ENCODE measurements at regions not wholly inside any gene's neighbourhood (a gene's known extent, or its start where the extent isn't known, plus 50 kb on each side); places are given as distances from the start of the nearest gene placed in this dataset.

DNA sequence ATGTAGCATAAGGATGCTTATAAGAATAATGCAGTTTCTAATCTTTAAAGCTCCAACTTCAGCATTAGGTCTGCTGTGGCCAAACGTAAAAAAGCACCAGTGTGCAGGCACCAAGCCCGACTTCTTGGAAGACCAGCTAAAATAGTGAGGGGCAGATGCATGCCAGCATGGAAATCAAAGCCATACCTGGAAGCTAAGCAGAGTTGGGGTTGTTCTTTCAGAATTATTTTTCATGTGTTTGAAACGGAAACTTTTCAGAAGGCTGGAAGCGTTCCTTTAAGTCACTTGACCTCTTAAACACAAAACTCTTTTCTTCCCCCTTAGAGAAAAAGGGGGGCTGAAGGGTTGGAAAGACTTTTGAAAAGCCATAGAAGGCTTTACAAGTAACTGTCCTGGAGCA, 329.2 kb upstream of the C1orf87 start:
- Histone ChIP-seq H3K9me3 (ENCODE audit: control insufficient read depth, low read length) (no peaks in the 10 kb centered on the region), H3K4me1 (ENCODE audit: control insufficient read depth, insufficient read depth, low read length, poor library complexity, severe bottlenecking) (no peaks in the 10 kb centered on the region), H3K4me3 (ENCODE audit: insufficient read depth, low read depth, low read length, poor library complexity, severe bottlenecking) (no peak overlapping the region), H3K36me3 (ENCODE audit: control insufficient read depth, insufficient read depth, low read length) (no peaks in the 10 kb centered on the region), H3K27ac (ENCODE audit: insufficient read depth, low read length, poor library complexity, severe bottlenecking) (no peak overlapping the region), H3K27me3 (replicated peaks; ENCODE audit: control insufficient read depth, insufficient read depth, low read length, poor library complexity, severe bottlenecking) (no peaks in the 10 kb centered on the region)
- DNase-seq, result no peak

DNA sequence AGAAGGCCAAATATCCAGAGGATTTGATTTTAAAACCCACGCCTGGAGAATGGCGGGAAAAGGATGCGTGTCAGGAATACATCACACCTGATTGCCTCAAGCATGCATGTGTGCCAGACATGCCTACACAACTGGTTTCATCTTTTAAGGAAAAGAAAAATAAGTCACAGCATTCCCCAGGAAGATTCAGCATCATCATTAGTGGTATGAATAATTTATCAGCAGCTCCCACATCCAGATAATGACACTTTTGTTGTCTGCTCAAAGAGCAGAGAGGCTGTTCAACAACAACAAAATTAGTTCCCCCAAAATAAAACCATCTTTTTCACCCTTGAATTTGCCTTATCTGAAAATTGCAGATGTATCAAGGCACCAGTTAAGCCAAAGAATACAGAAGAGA, 328.6 kb upstream of the C1orf87 start:
- Histone ChIP-seq H3K27me3 (replicated peaks; ENCODE audit: control insufficient read depth, insufficient read depth, low read length, poor library complexity, severe bottlenecking) (no peaks in the 10 kb centered on the region), H3K9me3 (ENCODE audit: control insufficient read depth, low read length) (no peaks in the 10 kb centered on the region), H3K27ac (ENCODE audit: insufficient read depth, low read length, poor library complexity, severe bottlenecking) (no peak overlapping the region), H3K36me3 (ENCODE audit: control insufficient read depth, insufficient read depth, low read length) (no peaks in the 10 kb centered on the region), H3K4me3 (ENCODE audit: insufficient read depth, low read depth, low read length, poor library complexity, severe bottlenecking) (no peak overlapping the region), H3K4me1 (ENCODE audit: control insufficient read depth, insufficient read depth, low read length, poor library complexity, severe bottlenecking) (no peaks in the 10 kb centered on the region)
- DNase-seq, result no peak

DNA sequence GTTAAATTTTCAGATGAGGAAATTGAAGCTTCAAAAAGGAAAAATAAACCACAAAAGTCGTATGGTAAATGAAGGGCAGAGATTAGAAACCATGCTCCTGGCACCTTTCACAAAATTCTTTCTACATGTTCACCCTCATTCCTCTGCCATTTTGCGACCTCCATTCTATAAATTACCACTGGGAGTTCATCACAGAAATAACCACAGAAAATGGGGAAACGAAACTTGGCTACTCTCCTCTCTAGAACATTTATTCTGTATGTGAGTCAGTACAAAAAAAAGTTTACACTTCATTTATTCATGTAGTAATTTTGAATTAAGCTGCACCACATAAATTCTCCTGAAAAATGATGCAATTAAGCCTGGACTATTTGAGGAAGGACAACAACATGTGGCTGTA, 320.9 kb upstream of the C1orf87 start:
- Histone ChIP-seq H3K27me3 (replicated peaks; ENCODE audit: control insufficient read depth, insufficient read depth, low read length, poor library complexity, severe bottlenecking) (no peaks in the 10 kb centered on the region), H3K4me1 (ENCODE audit: control insufficient read depth, insufficient read depth, low read length, poor library complexity, severe bottlenecking) (no peaks in the 10 kb centered on the region), H3K27ac (ENCODE audit: insufficient read depth, low read length, poor library complexity, severe bottlenecking) (no peak overlapping the region), H3K4me3 (ENCODE audit: insufficient read depth, low read depth, low read length, poor library complexity, severe bottlenecking) (no peak overlapping the region), H3K9me3 (ENCODE audit: control insufficient read depth, low read length) (no peaks in the 10 kb centered on the region), H3K36me3 (ENCODE audit: control insufficient read depth, insufficient read depth, low read length) (no peaks in the 10 kb centered on the region)
- no peak for DNase-seq

DNA sequence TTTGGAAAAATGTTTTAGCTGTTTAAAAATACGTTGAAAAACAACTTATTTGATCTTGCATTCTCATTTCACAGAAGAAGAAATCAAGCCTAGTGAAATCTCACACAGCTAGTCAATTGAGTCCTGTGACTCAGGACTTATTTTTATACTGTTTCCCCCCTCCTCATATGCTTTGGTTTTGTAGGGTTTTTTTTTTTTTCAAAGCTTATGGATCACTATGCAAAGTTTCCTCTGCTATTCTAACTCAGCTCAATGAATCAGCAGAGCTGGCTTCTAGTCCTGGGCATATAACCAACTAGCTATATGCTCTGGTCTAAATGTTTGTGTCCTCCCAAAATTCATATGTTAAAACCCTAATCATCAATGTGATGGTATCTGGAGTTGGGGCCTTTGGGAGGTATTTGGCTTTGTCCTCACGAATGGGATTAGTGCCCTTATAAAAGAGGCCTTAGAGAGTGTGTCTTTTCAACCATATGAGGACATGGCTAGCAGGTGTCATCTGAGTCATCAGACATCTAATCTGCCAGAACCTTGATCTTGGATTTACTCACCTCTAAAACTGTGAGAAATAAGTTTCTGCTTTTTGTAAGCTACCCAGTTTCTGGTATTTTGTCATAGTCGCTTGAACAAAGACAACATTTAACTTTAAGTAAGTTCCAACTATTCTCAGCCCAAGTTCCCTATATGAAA, 317.2 kb upstream of the C1orf87 start:
- Histone ChIP-seq H3K36me3 (ENCODE audit: control insufficient read depth, insufficient read depth, low read length) (no peaks in the 10 kb centered on the region), H3K9me3 (ENCODE audit: control insufficient read depth, low read length) (no peaks in the 10 kb centered on the region), H3K4me1 (ENCODE audit: control insufficient read depth, insufficient read depth, low read length, poor library complexity, severe bottlenecking) (no peaks in the 10 kb centered on the region), H3K27me3 (replicated peaks; ENCODE audit: control insufficient read depth, insufficient read depth, low read length, poor library complexity, severe bottlenecking) (no peaks in the 10 kb centered on the region), H3K4me3 (ENCODE audit: insufficient read depth, low read depth, low read length, poor library complexity, severe bottlenecking) (no peak overlapping the region), H3K27ac (ENCODE audit: insufficient read depth, low read length, poor library complexity, severe bottlenecking) (no peak overlapping the region)
- no peak for DNase-seq

DNA sequence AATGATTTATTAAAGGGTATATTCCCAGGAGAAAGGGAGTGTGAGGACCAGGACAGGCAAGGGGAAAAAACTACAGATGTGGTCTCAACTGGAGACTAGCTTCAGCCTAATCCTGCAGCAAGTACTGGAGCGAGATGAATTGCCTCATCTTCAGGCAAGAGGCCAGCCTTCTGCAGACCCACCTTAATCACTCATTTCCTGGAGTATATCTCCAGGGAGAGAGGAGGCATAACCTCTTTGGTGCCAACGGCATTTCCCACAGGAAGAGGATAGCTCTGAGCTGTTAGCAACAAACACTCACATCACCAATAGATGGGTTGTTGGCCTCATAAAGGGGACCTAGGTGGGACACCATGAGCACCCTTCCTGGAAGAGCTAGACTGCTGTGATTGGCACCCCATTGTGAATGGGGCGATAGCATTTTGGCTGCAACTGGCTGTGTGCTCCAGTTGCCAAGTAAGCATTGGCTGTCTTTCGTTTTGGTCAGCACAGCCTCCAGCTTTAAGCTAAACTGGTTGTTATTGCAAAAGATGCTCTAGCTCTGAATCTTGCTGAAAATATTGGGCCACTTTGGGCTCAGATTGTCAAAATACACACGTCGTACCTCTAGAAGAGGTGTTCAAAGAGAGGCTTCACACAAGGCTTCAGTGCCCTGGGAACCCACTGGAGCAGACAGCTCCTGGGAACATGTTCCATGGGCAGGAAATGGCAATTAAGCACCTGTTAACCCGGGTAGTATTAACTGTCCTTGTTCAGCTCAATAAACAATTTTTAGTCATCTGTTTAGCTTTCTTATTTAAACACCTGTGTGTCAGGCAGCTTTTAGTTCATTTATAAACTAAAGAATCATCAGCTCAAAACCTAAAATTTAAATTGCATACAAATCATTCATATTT, 314.8 kb upstream of the C1orf87 start:
- Histone ChIP-seq H3K4me3 (ENCODE audit: insufficient read depth, low read depth, low read length, poor library complexity, severe bottlenecking) (no peak overlapping the region), H3K4me1 (ENCODE audit: control insufficient read depth, insufficient read depth, low read length, poor library complexity, severe bottlenecking) (no peaks in the 10 kb centered on the region), H3K27ac (ENCODE audit: insufficient read depth, low read length, poor library complexity, severe bottlenecking) (no peak overlapping the region), H3K36me3 (ENCODE audit: control insufficient read depth, insufficient read depth, low read length) (no peaks in the 10 kb centered on the region), H3K9me3 (ENCODE audit: control insufficient read depth, low read length) (no peaks in the 10 kb centered on the region), H3K27me3 (replicated peaks; ENCODE audit: control insufficient read depth, insufficient read depth, low read length, poor library complexity, severe bottlenecking) (no peaks in the 10 kb centered on the region)
- DNase-seq, result no peak

DNA sequence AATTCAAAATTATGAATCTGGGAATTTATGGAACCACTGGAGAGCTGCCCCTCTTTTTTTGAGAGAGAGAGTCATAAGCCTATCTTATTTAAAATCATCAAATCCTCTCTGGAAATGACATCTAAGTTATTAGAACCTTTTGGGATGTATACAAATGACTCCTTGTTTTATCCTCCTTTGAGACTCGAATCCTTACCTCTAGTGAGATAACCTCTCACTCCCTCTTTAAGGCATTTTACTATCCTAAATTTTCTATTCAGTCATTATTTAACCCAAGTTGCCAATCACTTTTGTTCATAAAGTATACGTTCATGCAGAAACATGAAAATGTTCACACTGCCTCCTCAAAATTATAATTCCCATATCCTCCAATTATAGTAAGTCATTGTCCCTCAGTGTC, 313.6 kb upstream of the C1orf87 start:
- no peaks in the 10 kb centered on the region for H3K9me3 ChIP-seq (ENCODE audit: control insufficient read depth, low read length)
- H3K27me3 ChIP-seq (replicated peaks; ENCODE audit: control insufficient read depth, insufficient read depth, low read length, poor library complexity, severe bottlenecking), result no peaks in the 10 kb centered on the region
- no peaks in the 10 kb centered on the region for H3K36me3 ChIP-seq (ENCODE audit: control insufficient read depth, insufficient read depth, low read length)
- H3K4me1 ChIP-seq (ENCODE audit: control insufficient read depth, insufficient read depth, low read length, poor library complexity, severe bottlenecking), result no peaks in the 10 kb centered on the region
- H3K27ac ChIP-seq (ENCODE audit: insufficient read depth, low read length, poor library complexity, severe bottlenecking), result no peak overlapping the region
- no peak overlapping the region for H3K4me3 ChIP-seq (ENCODE audit: insufficient read depth, low read depth, low read length, poor library complexity, severe bottlenecking)
- no peak for DNase-seq

DNA sequence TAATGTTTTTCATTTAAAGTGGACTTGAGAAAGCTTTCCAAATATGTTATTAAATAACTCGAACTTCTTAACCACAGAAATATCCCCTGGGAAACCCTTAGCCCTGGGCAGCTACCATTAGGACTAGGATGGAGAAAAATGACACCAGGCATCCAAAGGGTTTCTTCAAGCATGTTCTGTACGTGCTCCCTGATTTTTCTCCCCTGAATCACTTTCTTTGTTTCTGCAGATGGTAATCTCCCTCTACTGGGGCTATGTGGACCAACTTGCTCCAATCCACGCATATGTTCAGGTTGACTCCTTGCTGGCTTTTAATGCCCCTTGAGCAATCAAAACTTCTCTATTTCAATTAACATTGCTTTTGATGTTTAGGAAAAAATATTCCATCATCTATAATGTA, 312.7 kb upstream of the C1orf87 start:
- Histone ChIP-seq H3K36me3 (ENCODE audit: control insufficient read depth, insufficient read depth, low read length) (no peaks in the 10 kb centered on the region), H3K4me1 (ENCODE audit: control insufficient read depth, insufficient read depth, low read length, poor library complexity, severe bottlenecking) (no peaks in the 10 kb centered on the region), H3K4me3 (ENCODE audit: insufficient read depth, low read depth, low read length, poor library complexity, severe bottlenecking) (no peak overlapping the region), H3K27me3 (replicated peaks; ENCODE audit: control insufficient read depth, insufficient read depth, low read length, poor library complexity, severe bottlenecking) (no peaks in the 10 kb centered on the region), H3K9me3 (ENCODE audit: control insufficient read depth, low read length) (no peaks in the 10 kb centered on the region), H3K27ac (ENCODE audit: insufficient read depth, low read length, poor library complexity, severe bottlenecking) (no peak overlapping the region)
- no peak for DNase-seq

DNA sequence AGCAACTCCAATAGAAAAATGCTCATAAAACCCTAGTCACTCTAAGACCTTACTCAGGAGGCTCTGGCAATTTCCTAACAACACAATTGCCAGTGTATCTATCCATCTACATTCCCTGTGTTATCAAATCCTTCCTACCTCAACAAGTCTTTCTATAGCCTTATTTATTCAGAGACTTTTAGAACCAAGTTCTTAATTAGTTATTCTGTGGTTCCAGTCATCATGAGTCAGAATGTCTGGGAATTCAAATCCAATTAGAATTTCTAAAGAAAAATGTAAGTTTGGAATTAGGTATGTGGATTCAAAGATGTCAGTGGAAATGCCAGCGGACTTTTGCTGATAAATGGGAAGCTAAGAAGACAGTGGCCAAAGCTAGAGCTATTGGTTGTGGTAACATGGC, 302.6 kb upstream of the C1orf87 start:
- DNase-seq, result no peak
- H3K27me3 ChIP-seq (replicated peaks; ENCODE audit: control insufficient read depth, insufficient read depth, low read length, poor library complexity, severe bottlenecking), result no peaks in the 10 kb centered on the region
- H3K27ac ChIP-seq (ENCODE audit: insufficient read depth, low read length, poor library complexity, severe bottlenecking), result no peak overlapping the region
- no peaks in the 10 kb centered on the region for H3K36me3 ChIP-seq (ENCODE audit: control insufficient read depth, insufficient read depth, low read length)
- H3K4me1 ChIP-seq (ENCODE audit: control insufficient read depth, insufficient read depth, low read length, poor library complexity, severe bottlenecking), result no peaks in the 10 kb centered on the region
- H3K4me3 ChIP-seq (ENCODE audit: insufficient read depth, low read depth, low read length, poor library complexity, severe bottlenecking), result no peak overlapping the region
- no peaks in the 10 kb centered on the region for H3K9me3 ChIP-seq (ENCODE audit: control insufficient read depth, low read length)

DNA sequence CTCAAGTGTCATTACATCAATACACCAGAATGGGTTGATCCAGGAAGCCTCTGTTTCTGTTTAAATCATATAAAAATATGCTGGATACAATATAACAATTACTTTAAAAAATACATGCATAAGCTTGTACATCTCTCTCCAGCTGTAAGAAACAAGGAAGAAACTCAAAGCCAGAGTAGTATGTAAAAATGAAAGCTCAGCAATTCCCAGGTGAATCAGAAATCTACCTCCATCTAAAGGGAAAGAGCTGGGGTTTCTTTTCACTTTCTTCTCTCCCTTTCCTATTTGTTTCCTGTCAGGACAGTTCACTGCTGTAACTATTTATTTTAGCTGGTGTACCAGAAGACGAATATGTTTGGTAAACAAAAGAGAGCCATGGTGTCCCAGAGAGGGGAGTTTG, 301.0 kb upstream of the C1orf87 start:
- DNase-seq, result no peak
- Histone ChIP-seq H3K4me3 (ENCODE audit: insufficient read depth, low read depth, low read length, poor library complexity, severe bottlenecking) (no peak overlapping the region), H3K27ac (ENCODE audit: insufficient read depth, low read length, poor library complexity, severe bottlenecking) (no peak overlapping the region)

DNA sequence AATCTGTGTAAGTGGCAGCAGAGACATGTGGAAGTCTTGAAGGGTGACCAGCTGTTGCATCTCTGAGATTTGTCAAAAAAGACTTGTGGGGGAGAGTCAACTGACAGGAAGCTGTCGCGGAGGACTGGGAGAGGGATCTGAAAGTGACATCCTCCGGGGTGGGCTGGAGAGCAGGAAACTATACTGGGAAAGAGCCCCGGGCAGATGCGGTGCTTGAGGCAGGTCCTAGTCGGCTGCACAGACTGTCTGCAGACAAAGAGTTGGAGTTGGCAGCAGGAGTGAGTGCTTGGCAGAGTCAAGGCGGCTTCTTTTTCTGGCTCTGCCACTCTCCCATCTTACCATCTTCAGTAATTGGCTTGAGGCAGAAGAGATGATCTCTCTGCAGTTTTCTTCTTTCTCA, 294.0 kb upstream of the C1orf87 start:
- Histone ChIP-seq H3K27ac (ENCODE audit: insufficient read depth, low read length, poor library complexity, severe bottlenecking) (no peak overlapping the region), H3K27me3 (replicated peaks; ENCODE audit: control insufficient read depth, insufficient read depth, low read length, poor library complexity, severe bottlenecking) (no peaks in the 10 kb centered on the region), H3K9me3 (ENCODE audit: control insufficient read depth, low read length) (no peaks in the 10 kb centered on the region), H3K36me3 (ENCODE audit: control insufficient read depth, insufficient read depth, low read length) (no peaks in the 10 kb centered on the region), H3K4me3 (ENCODE audit: insufficient read depth, low read depth, low read length, poor library complexity, severe bottlenecking) (no peak overlapping the region), H3K4me1 (ENCODE audit: control insufficient read depth, insufficient read depth, low read length, poor library complexity, severe bottlenecking) (no peaks in the 10 kb centered on the region)
- DNase-seq, result no peak

More for the DNA sequence above, 301.0 kb upstream of the C1orf87 start:
- Histone ChIP-seq H3K4me1 (ENCODE audit: control insufficient read depth, insufficient read depth, low read length, poor library complexity, severe bottlenecking) (no peaks in the 10 kb centered on the region), H3K27me3 (replicated peaks; ENCODE audit: control insufficient read depth, insufficient read depth, low read length, poor library complexity, severe bottlenecking) (no peaks in the 10 kb centered on the region), H3K9me3 (ENCODE audit: control insufficient read depth, low read length) (no peaks in the 10 kb centered on the region), H3K36me3 (ENCODE audit: control insufficient read depth, insufficient read depth, low read length) (no peaks in the 10 kb centered on the region)

Measured in effector memory CD4-positive, alpha-beta T cell (primary cell).